GM19467 (cell line): ENCODE measurements at regions not wholly inside any gene's neighbourhood (a gene's known extent, or its start where the extent isn't known, plus 50 kb on each side); places are given as distances from the start of the nearest gene placed in this dataset.
"Not testable (repeated sequence)": the region's sequence is repeated elsewhere in the genome, so short reads cannot be mapped to it uniquely, and the experiment has no call there.

Experiments
- ATAC-seq: cut with Tn5 transposase; IDR thresholded peaks from one replicate; pipeline ENCODE4 v1.9.1; 2021; ENCODE audit warnings: mild to moderate bottlenecking, moderate library complexity; ENCODE audit not compliant: unreplicated experiment

DNA sequence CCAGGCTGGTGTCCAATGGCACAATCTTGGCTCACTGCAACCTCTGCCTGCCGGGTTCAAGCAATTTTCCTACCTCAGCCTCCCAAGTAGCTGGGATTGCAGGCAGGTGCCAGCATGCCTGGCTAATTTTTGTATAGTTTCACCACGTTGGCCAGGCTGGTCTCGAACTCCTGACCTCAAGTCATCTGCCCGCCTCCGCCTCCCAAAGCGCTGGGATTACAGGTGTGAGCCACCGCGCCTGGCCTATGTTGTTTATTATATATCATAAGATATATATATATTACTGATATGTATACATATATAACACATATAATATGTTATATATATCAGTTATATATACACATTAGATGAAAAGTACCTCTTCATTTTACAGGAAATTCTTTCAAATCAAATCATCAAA lies 914.7 kb downstream of the FOXD4L5 start:
- not testable (repeated sequence) for ATAC-seq

GRCh38 chr9:64369644-64370043 lies 915.4 kb downstream of the FOXD4L5 start:
- not testable (repeated sequence) for ATAC-seq

DNA sequence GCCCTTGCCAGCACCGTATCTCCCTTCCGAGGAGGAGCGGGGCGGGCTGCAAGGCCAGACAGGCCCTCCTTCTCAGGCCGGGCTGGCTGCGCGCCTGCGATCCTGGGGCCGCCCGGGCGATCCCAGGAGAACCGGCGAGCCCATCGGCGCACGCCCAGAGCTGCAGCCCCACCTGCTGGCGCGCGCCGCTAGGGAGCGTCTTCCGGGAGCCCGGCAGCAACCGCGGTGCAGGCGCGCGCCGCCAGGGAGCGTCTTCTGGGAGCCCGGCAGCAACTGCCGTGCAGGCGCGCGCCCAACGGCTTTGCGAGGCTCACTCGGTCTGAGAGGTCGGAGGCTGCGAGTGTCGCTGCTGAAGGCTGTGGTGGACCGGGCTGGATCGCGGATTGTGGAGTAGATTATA lies 915.9 kb downstream of the FOXD4L5 start:
- ATAC-seq, result peak; percentile 100

- not testable (repeated sequence) for ATAC-seq
Measured at GRCh38 chr9:64368644-64368942, 916.4 kb downstream of the FOXD4L5 start.

GRCh38 chr9:64367826-64368643 lies 917.0 kb downstream of the FOXD4L5 start:
- not testable (repeated sequence) for ATAC-seq
